ENCODE measurements at regions not wholly inside any gene's neighbourhood (a gene's known extent, or its start where the extent isn't known, plus 50 kb on each side); places are given as distances from the start of the nearest gene placed in this dataset.

DNA sequence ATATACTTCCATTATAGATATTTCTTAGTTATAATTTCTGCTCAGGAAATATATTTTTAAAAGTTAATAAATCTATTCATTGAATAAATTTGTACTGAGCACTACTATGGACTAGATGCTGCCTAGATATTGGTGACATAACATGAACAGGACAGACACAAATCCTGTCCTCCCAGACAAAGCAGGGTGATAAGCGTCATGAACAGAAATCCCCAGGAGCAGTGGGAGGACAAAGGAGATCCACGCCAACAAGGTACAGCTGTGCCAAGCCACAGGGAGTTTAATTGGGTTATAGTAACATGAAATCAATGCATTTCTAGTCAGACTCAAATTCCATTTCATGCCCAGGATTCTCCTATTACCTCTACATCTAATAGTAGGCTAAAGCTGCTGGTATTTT, 171.8 kb upstream of the CPNE8 start:
- no CpG with 5 or more reads among the region's 2 CpGs for WGBS, 2 donors (ENCODE audit: extremely low coverage in 2 of 2, insufficient read length in 2 of 2, insufficient replicate concordance in 1 of 2)
- Histone ChIP-seq H2BK120ac (ENCODE audit: low read depth, low read length) (no peak overlapping the region), H2BK15ac (ENCODE audit: low read length) (no peak overlapping the region), H3K79me1 (ENCODE audit: low read depth, low read length) (no peaks in the 10 kb centered on the region), H3K4me2 (ENCODE audit: insufficient read depth, low read length, poor library complexity, severe bottlenecking) (no peak overlapping the region), H3K4me1 (ENCODE audit: control insufficient read depth in 2 of 2, insufficient read depth in 1 of 2, low read depth in 1 of 2, low read length in 2 of 2) (no peaks in the 10 kb centered on the region), H3K27ac (replicated peaks; ENCODE audit: low read length) (no peak overlapping the region), H2BK5ac (ENCODE audit: low read length) (no peak overlapping the region), H3K4ac (ENCODE audit: low read length) (no peak overlapping the region), H3K18ac (ENCODE audit: low read length) (no peak overlapping the region), H3K23ac (ENCODE audit: low read depth, low read length, poor library complexity) (no peak overlapping the region), H4K91ac (ENCODE audit: low read depth, low read length, poor library complexity) (no peak overlapping the region), H2AFZ (ENCODE audit: low read length) (no peak overlapping the region), H2BK12ac (ENCODE audit: low read length) (no peak overlapping the region), H3K27me3 (ENCODE audit: control insufficient read depth in 3 of 3, insufficient read depth in 3 of 3, low read depth in 1 of 3, low read length in 3 of 3) (no peaks in the 10 kb centered on the region), H4K8ac (ENCODE audit: low read depth, low read length) (no peak overlapping the region), H3K9ac (ENCODE audit: low read depth, low read length, poor library complexity) (no peak overlapping the region), H3K14ac (ENCODE audit: low read length) (no peak overlapping the region), H3K36me3 (replicated peaks in 1 of 2; ENCODE audit: control insufficient read depth in 2 of 2, insufficient read depth in 2 of 2, low read length in 2 of 2) (no peaks in the 10 kb centered on the region), H3K4me3 (ENCODE audit: low read length in 2 of 2) (no peak overlapping the region), H3K9me3 (replicated peaks in 1 of 2; ENCODE audit: control insufficient read depth in 2 of 2, insufficient read depth in 1 of 2, low read depth in 1 of 2, low read length in 2 of 2) (no peaks in the 10 kb centered on the region), H2AK5ac (ENCODE audit: low read depth, low read length) (no peak overlapping the region)
- no peak for DNase-seq (ENCODE audit: low spot score)

DNA sequence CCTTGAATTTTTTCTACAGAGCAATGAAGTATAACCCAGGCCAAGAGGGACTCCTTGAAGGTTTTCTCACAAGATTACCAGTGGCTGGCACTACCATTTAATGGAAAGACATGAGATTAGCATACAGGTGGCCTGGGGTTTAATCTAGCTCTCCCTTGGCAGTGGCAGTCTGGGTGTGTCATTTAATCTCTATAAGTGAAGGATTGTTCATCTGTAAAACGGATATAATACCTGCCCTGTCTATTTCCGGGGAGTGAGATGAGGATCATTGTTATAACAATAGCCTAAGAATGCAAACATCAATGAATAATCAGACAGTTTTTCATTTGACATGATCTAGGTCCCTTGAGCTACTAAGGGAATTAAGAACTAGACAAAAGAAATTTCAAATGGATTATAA, 168.7 kb upstream of the CPNE8 start:
- H2AFZ ChIP-seq (ENCODE audit: low read length) = no peak overlapping the region
- H3K4me3 ChIP-seq (ENCODE audit: low read length in 2 of 2) = no peak overlapping the region
- DNase-seq (ENCODE audit: low spot score) = no peak
- H3K9me3 ChIP-seq (replicated peaks in 1 of 2; ENCODE audit: control insufficient read depth in 2 of 2, insufficient read depth in 1 of 2, low read depth in 1 of 2, low read length in 2 of 2) = no peaks in the 10 kb centered on the region
- WGBS, 2 donors (ENCODE audit: extremely low coverage in 2 of 2, insufficient read length in 2 of 2, insufficient replicate concordance in 1 of 2) = no CpG with 5 or more reads among the region's 2 CpGs
- no peak overlapping the region for H3K18ac ChIP-seq (ENCODE audit: low read length)
- no peak overlapping the region for H2BK12ac ChIP-seq (ENCODE audit: low read length)
- no peaks in the 10 kb centered on the region for H3K79me1 ChIP-seq (ENCODE audit: low read depth, low read length)
- no peak overlapping the region for H3K23ac ChIP-seq (ENCODE audit: low read depth, low read length, poor library complexity)
- H3K4me2 ChIP-seq (ENCODE audit: insufficient read depth, low read length, poor library complexity, severe bottlenecking) = no peak overlapping the region
- H3K9ac ChIP-seq (ENCODE audit: low read depth, low read length, poor library complexity) = no peak overlapping the region
- no peak overlapping the region for H2AK5ac ChIP-seq (ENCODE audit: low read depth, low read length)
- H4K91ac ChIP-seq (ENCODE audit: low read depth, low read length, poor library complexity) = no peak overlapping the region
- H3K27me3 ChIP-seq (ENCODE audit: control insufficient read depth in 3 of 3, insufficient read depth in 3 of 3, low read depth in 1 of 3, low read length in 3 of 3) = no peaks in the 10 kb centered on the region
- no peaks in the 10 kb centered on the region for H3K4me1 ChIP-seq (ENCODE audit: control insufficient read depth in 2 of 2, insufficient read depth in 1 of 2, low read depth in 1 of 2, low read length in 2 of 2)
- H2BK15ac ChIP-seq (ENCODE audit: low read length) = no peak overlapping the region
- H3K36me3 ChIP-seq (replicated peaks in 1 of 2; ENCODE audit: control insufficient read depth in 2 of 2, insufficient read depth in 2 of 2, low read length in 2 of 2) = no peaks in the 10 kb centered on the region
- no peak overlapping the region for H3K14ac ChIP-seq (ENCODE audit: low read length)
- no peak overlapping the region for H4K8ac ChIP-seq (ENCODE audit: low read depth, low read length)
- no peak overlapping the region for H2BK120ac ChIP-seq (ENCODE audit: low read depth, low read length)
- H3K27ac ChIP-seq (replicated peaks; ENCODE audit: low read length) = no peak overlapping the region
- H3K4ac ChIP-seq (ENCODE audit: low read length) = no peak overlapping the region
- H2BK5ac ChIP-seq (ENCODE audit: low read length) = no peak overlapping the region

DNA sequence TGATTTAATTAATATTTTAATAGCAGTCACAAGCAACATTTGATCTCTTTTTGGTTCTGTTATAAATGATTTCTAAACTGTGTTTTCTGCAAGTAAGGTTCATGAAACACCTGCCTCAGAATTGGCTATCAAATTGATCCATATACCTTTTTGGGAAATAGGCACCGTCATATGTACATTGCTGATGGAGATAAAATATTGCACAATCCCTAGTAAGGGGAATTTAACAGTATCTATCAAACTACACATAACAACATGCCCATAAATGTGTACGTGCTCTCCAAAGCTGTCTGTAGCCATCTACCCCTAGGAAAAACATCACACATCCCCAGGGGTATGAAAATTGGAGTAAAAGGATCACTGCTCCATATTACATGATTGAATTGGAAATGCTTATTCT, 167.3 kb upstream of the CPNE8 start:
- H3K4me2 ChIP-seq (ENCODE audit: insufficient read depth, low read length, poor library complexity, severe bottlenecking) = no peak overlapping the region
- WGBS, 2 donors (ENCODE audit: extremely low coverage in 2 of 2, insufficient read length in 2 of 2, insufficient replicate concordance in 1 of 2) = no CpG with 5 or more reads among the region's 2 CpGs
- H4K8ac ChIP-seq (ENCODE audit: low read depth, low read length) = no peak overlapping the region
- H3K18ac ChIP-seq (ENCODE audit: low read length) = no peak overlapping the region
- no peak overlapping the region for H3K4me3 ChIP-seq (ENCODE audit: low read length in 2 of 2)
- no peak overlapping the region for H2AFZ ChIP-seq (ENCODE audit: low read length)
- H3K23ac ChIP-seq (ENCODE audit: low read depth, low read length, poor library complexity) = no peak overlapping the region
- no peak overlapping the region for H3K27ac ChIP-seq (replicated peaks; ENCODE audit: low read length)
- H3K79me1 ChIP-seq (ENCODE audit: low read depth, low read length) = no peaks in the 10 kb centered on the region
- H3K4me1 ChIP-seq (ENCODE audit: control insufficient read depth in 2 of 2, insufficient read depth in 1 of 2, low read depth in 1 of 2, low read length in 2 of 2) = no peaks in the 10 kb centered on the region
- no peaks in the 10 kb centered on the region for H3K9me3 ChIP-seq (replicated peaks in 1 of 2; ENCODE audit: control insufficient read depth in 2 of 2, insufficient read depth in 1 of 2, low read depth in 1 of 2, low read length in 2 of 2)
- H2BK5ac ChIP-seq (ENCODE audit: low read length) = no peak overlapping the region
- H2BK15ac ChIP-seq (ENCODE audit: low read length) = no peak overlapping the region
- no peak overlapping the region for H4K91ac ChIP-seq (ENCODE audit: low read depth, low read length, poor library complexity)
- H3K27me3 ChIP-seq (ENCODE audit: control insufficient read depth in 3 of 3, insufficient read depth in 3 of 3, low read depth in 1 of 3, low read length in 3 of 3) = no peaks in the 10 kb centered on the region
- H3K14ac ChIP-seq (ENCODE audit: low read length) = no peak overlapping the region
- H2BK12ac ChIP-seq (ENCODE audit: low read length) = no peak overlapping the region
- H3K9ac ChIP-seq (ENCODE audit: low read depth, low read length, poor library complexity) = no peak overlapping the region
- no peaks in the 10 kb centered on the region for H3K36me3 ChIP-seq (replicated peaks in 1 of 2; ENCODE audit: control insufficient read depth in 2 of 2, insufficient read depth in 2 of 2, low read length in 2 of 2)
- H3K4ac ChIP-seq (ENCODE audit: low read length) = no peak overlapping the region
- H2BK120ac ChIP-seq (ENCODE audit: low read depth, low read length) = no peak overlapping the region
- DNase-seq (ENCODE audit: low spot score) = no peak
- H2AK5ac ChIP-seq (ENCODE audit: low read depth, low read length) = no peak overlapping the region

DNA sequence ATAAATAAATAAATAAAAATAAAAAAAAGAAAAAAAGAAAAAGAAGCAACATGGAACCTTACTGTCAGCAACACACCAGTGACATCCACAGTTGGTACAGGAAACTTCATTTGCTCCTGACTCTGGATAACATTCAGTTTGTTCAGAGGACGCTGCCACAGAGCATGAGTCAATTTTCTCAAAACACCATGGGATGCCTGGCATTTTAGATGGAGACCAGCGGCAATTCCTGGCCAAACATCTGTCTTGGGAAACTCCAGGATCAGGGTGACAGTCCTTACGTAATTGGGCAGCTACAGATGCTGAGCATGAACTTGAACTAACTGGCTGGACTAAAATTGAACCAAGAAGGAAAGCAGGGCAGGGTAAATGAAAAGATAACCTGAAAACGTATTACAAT, 166.2 kb upstream of the CPNE8 start:
- H2AK5ac ChIP-seq (ENCODE audit: low read depth, low read length) = no peak overlapping the region

More for the DNA sequence above, 166.2 kb upstream of the CPNE8 start:
- H2BK120ac ChIP-seq (ENCODE audit: low read depth, low read length) = no peak overlapping the region
- no peak for DNase-seq (ENCODE audit: low spot score)
- H3K27me3 ChIP-seq (ENCODE audit: control insufficient read depth in 3 of 3, insufficient read depth in 3 of 3, low read depth in 1 of 3, low read length in 3 of 3) = no peaks in the 10 kb centered on the region
- no peak overlapping the region for H3K4me2 ChIP-seq (ENCODE audit: insufficient read depth, low read length, poor library complexity, severe bottlenecking)
- no peak overlapping the region for H2BK12ac ChIP-seq (ENCODE audit: low read length)
- no peak overlapping the region for H4K91ac ChIP-seq (ENCODE audit: low read depth, low read length, poor library complexity)
- no peak overlapping the region for H2BK15ac ChIP-seq (ENCODE audit: low read length)
- H3K4ac ChIP-seq (ENCODE audit: low read length) = no peak overlapping the region
- H4K8ac ChIP-seq (ENCODE audit: low read depth, low read length) = no peak overlapping the region
- no peaks in the 10 kb centered on the region for H3K79me1 ChIP-seq (ENCODE audit: low read depth, low read length)
- no peak overlapping the region for H3K9ac ChIP-seq (ENCODE audit: low read depth, low read length, poor library complexity)
- no peak overlapping the region for H3K4me3 ChIP-seq (ENCODE audit: low read length in 2 of 2)
- no peak overlapping the region for H3K18ac ChIP-seq (ENCODE audit: low read length)
- H3K14ac ChIP-seq (ENCODE audit: low read length) = no peak overlapping the region
- H3K23ac ChIP-seq (ENCODE audit: low read depth, low read length, poor library complexity) = no peak overlapping the region
- no peak overlapping the region for H2BK5ac ChIP-seq (ENCODE audit: low read length)
- H3K4me1 ChIP-seq (ENCODE audit: control insufficient read depth in 2 of 2, insufficient read depth in 1 of 2, low read depth in 1 of 2, low read length in 2 of 2) = no peaks in the 10 kb centered on the region
- H3K27ac ChIP-seq (replicated peaks; ENCODE audit: low read length) = no peak overlapping the region
- H3K36me3 ChIP-seq (replicated peaks in 1 of 2; ENCODE audit: control insufficient read depth in 2 of 2, insufficient read depth in 2 of 2, low read length in 2 of 2) = no peaks in the 10 kb centered on the region
- no peak overlapping the region for H2AFZ ChIP-seq (ENCODE audit: low read length)
- H3K9me3 ChIP-seq (replicated peaks in 1 of 2; ENCODE audit: control insufficient read depth in 2 of 2, insufficient read depth in 1 of 2, low read depth in 1 of 2, low read length in 2 of 2) = no peaks in the 10 kb centered on the region
- WGBS, 2 donors (ENCODE audit: extremely low coverage in 2 of 2, insufficient read length in 2 of 2, insufficient replicate concordance in 1 of 2) = no CpG with 5 or more reads among the region's 4 CpGs

Measured in neuronal stem cell (in vitro differentiated cells).